TTC549 (cell line): ENCODE measurements at regions not wholly inside any gene's neighbourhood (a gene's known extent, or its start where the extent isn't known, plus 50 kb on each side); places are given as distances from the start of the nearest gene placed in this dataset.

Experiments used
- FAIRE-seq: peaks from 2 replicates; lab custom pipeline; 2012; peaks lifted over from hg19 to GRCh38; lab: Jason Lieb, UNC

DNA sequence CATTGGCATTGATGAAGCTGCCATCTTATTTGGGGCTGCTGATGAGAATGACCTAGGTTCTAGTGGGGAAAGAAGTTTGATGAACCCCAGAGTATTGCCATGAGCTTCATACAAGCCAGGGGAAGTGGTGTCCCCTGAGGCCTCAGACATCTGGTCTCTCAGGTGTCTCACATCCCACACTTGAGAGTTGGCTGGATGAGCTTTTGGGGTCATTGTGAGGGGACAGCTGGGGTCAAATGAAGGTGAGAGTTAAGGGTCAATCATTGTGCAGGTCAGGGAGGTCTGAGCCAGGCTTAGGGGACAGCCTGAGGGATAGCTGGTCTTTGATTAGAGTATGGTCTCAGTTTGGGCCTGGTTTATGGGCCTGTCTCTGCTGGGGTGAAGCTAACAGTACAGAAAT lies 336.5 kb downstream of the CYP26B1 start:
- FAIRE-seq, result no peak

- no peak for FAIRE-seq
These were observed 339.8 kb downstream of the CYP26B1 start for GRCh38 chr2:71807581-71808451.

DNA sequence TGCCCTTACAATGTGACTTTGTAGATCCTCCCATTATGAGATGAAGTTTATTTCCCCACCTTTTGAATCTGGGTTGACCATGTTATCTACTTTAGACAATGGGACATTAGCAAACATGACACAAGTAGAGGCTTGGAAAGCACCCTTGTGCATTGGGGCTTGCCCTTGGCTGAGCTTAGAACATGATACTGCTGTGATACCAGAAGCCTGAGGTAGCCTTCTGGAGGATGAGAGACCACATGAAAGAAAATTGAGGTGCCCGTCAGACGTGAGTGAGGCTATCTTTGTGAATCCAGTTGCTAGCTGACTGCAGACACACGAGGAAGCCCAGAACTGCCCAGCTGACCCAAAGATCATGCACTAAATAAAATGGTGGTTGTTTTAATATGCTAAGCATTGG lies 341.2 kb downstream of the CYP26B1 start:
- FAIRE-seq, result no peak

DNA sequence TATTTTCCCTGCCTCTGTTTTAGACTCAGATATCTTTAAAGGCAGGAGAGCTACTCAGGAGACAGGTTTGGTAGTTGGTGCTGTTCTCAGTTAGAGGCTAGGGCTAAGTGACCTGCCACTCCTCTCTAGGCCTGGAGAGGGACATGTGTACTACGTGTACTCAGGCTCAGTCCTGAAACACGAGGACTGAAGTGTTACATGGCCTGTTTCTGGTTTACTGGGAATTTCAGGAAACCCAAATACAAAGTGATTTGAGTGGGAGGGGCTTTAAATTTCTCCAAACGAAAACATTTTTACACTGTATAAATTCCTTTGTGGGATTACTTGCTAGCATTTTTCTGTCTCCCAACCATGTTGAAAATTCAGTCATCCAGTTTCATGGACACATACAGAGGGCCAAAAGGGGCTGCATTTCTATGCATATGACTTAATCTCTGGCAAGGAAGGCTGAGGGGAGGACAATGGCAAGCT lies 343.3 kb downstream of the CYP26B1 start:
- no peak for FAIRE-seq

GRCh38 chr2:71803398-71803797 lies 344.3 kb downstream of the CYP26B1 start:
- no peak for FAIRE-seq

DNA sequence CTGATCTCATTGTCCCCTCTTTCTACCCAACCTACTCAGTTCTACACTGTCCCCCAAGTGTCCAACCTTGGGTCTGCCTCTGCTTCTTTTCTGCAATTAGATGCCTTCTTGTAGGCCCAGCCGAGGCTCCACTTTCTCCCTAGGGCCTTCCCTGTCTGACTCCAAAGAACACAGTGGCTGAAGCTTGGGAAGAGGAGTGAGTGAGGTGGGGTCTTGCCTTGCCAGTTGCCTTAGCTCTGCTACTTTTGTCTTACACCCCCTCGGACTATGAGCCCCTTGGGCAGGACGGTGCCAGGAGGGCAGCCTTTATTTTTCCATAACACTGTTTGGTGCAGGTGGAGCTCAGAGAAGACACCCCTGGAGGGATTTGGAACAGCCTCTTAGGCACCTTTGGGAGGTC lies 345.1 kb downstream of the CYP26B1 start:
- FAIRE-seq, result no peak

GRCh38 chr2:71801969-71802368 lies 345.7 kb downstream of the CYP26B1 start:
- no peak for FAIRE-seq

- no peak for FAIRE-seq
These were observed 346.1 kb downstream of the CYP26B1 start for GRCh38 chr2:71801556-71801955.

GRCh38 chr2:71800851-71801250 lies 346.8 kb downstream of the CYP26B1 start:
- no peak for FAIRE-seq

- no peak for FAIRE-seq
These were observed 346.9 kb downstream of the DYSF start for GRCh38 chr2:71800106-71800809.

GRCh38 chr2:71799013-71799575 lies 345.7 kb downstream of the DYSF start:
- no peak for FAIRE-seq

GRCh38 chr2:71798266-71799012 lies 345.1 kb downstream of the DYSF start:
- FAIRE-seq, result no peak

DNA sequence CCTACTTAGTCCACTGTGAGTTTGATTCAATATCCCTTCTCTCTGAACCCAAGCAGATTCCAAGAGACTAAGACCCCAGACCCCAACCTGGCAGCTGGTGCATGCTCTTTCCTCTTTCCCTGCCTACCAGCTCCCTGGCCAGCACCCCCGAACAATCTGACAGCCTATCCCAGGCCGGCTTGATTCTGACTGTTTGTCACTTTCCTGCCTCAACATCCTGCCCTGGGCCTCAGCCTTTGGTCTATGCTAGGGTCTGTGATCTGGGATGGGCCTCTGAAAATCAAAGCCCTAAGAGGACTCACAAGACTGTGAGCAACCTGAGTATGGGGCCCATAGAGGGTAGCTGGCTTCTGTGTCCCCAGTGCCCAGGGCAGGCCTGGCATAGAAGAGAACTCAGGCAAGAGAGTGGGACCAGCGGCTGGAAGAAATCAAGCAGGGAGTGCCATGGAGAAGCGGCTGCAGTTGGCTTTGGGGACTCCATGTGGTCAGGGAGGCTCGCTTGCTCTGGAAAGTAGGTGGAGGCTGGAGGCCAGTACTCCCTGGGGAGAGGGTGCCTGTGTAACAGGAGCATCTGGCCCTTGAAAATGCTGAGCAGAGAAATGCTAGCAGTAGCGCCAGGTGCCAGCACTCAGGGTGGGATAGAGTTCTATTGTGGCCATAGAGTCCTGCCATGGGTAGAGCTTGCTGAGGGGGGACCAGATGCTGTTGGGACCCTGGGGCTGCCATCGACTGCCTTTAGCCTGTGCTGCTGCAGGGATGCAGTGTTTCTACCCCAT lies 343.9 kb downstream of the DYSF start:
- FAIRE-seq, result no peak

DNA sequence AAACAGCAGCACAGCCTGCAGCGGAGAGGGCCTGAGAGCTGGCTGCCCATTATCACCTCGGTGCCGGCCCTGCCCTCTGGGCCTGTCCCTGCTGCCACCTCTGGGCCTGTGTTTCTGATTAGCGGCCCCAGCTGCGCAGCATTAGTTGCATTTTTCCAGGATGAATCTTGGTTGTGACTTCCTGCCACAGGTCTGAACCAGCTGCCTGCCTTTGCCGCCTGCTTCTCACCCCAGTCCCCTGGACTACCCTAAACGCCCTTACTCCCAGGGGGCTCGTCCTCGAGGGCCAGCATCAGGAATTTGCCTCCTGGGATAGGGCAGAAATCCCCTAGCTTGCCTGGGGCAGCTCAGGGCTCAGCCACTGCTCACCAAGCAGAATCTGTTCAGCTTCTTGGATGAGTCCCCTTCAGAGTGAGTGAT lies 342.8 kb downstream of the DYSF start:
- no peak for FAIRE-seq

DNA sequence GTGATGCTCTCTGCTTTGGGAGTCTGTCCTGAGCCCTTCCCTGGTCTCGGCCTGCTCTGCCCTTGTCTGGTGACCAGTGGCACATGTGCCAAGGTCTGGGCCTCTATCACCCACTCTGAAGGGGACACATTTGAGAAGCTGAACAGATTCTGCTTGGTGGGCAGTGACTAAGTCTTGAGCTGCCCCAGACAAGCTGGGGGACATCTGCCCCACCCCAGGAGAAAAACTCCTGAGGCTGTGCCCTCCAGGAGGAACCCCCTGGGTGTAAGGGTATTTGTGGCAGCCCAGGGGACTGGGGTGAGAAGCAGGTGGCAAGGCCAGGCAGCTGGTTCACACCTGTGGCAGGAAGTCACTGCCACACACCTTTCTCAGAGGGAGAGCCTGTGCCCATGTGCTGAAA lies 342.1 kb downstream of the DYSF start:
- FAIRE-seq, result no peak

GRCh38 chr2:71794611-71795010 lies 341.2 kb downstream of the DYSF start:
- no peak for FAIRE-seq

GRCh38 chr2:71793926-71794325 lies 340.6 kb downstream of the DYSF start:
- FAIRE-seq, result no peak

DNA sequence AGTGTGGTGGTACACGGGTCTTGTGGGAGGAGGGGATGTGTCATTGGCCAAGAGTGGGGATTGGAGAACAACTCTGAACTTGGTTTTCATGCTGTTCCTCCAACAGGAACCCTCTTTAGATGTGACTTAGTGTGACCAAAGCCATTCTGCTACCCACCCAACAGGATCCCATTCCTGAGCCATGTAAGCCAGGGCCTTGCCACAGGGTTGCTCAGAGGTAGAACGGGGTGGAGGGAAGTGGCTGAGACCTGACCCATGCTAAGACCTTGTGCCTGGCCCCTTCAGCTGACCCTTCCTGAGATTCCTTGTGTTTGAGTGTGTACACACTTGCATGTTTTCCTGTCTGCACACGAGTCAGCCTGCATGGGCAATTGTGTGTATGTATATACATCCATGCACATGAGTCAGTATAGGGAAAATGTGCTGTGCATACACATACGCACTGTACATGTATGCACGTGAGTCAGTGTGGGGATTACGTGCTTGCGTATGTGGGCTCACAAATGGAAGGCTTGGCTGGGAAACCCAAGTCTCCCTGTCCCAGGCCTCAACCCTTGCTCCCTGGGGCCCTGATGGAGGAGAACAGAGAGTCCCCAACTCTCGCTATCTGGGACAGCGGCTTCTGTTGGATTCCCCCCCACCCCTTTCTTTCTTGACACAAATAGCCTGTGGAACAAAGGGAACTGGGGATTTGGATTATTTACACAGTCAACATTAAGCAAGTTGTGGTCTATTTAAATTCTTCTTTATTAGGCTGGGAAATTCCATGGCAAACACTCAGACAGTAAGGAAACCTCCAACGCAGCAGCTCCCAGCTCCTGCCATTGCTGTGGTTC lies 339.8 kb downstream of the DYSF start:
- FAIRE-seq, result no peak

GRCh38 chr2:71791501-71792135 lies 338.3 kb downstream of the DYSF start:
- no peak for FAIRE-seq

- no peak for FAIRE-seq
These were observed 337.7 kb downstream of the DYSF start for GRCh38 chr2:71791061-71791450.
